DMS 273 (cell line): ENCODE measurements at regions not wholly inside any gene's neighbourhood (a gene's known extent, or its start where the extent isn't known, plus 50 kb on each side); places are given as distances from the start of the nearest gene placed in this dataset.
A peak's percentile ranks its signal among the peaks of the same experiment; 100 is the strongest.
"Not testable (repeated sequence)": the region's sequence is repeated elsewhere in the genome, so short reads cannot be mapped to it uniquely, and the experiment has no call there.

Experiments
- DNase-seq: peaks from one replicate; lab custom pipeline; 2025; ENCODE audit not compliant: unreplicated experiment; lab: John Stamatoyannopoulos, UW

DNA sequence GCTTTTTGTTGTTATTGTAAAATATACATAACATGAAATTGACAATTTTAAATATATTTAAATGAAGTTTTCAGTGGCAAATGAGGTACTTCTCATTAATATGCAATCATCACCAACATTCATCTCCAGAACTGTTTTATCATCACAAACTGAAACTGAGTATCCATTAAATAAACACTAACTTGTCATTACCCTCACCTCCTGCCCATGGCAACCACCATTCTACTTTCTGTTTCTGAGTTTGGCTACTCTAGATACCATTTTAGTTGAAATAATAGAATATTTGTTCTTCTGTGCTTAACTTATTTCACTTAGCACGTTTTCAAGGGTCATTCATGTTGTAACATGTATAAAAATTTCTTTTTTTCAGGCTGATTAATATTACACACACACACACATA lies 834.3 kb downstream of the PLOD2 start:
- no peak for DNase-seq

DNA sequence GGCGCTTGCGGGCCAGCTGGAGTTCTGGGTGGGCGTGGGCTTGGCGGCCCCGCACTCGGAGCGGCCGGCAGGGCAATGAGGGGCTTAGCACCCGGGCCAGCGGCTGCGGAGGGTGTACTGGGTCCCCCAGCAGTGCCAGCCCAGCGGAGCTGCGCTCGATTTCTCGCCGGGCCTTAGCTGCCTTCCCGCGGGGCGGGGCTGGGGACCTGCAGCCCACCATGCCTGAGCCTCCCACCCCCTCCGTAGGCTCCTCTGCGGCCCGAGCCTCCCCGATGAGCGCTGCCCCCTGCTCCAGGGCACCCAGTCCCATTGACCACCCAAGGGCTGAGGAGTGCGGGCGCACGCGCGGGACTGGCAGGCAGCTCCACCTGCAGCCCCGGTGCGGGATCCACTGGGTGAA lies 827.6 kb downstream of the PLOD2 start:
- DNase-seq = not testable (repeated sequence)

DNA sequence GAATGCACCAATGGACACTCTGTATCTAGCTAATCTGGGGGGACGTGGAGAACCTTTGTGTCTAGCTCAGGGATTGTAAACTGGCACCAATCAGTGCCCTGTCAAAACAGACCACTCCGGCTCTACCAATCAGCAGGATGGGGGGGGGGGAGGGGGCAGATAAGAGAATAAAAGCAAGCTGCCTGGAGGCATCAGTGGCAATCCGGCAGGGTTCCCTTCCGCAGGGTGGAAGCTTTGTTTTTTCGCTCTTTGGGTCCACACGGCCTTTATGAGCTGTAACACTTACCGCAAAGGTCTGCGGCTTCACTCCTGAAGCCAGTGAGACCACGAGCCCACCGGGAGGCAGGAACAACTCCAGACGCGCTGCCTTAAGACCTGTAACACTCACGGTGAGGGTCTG lies 827.1 kb downstream of the PLOD2 start:
- no peak for DNase-seq

DNA sequence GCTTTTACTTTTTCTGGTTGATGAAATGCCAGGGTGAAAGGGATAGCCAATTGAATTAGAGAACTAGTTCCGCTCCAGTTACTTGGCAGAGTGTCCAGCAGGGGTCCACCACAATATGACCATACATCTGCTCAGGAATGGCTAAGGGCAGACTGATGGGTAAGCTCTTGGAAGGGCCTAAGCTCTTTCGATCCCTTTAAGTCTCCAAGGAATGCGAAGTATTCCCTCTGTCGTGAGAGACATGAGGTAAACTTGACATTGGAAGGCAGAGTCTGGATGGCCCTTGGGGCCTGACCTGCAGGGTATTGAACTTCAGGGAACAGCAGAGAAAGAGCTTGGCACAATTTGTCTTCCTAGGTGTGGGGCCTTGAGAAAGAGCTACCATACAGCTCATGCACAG lies 805.8 kb downstream of the PLOD2 start:
- DNase-seq = no peak

DNA sequence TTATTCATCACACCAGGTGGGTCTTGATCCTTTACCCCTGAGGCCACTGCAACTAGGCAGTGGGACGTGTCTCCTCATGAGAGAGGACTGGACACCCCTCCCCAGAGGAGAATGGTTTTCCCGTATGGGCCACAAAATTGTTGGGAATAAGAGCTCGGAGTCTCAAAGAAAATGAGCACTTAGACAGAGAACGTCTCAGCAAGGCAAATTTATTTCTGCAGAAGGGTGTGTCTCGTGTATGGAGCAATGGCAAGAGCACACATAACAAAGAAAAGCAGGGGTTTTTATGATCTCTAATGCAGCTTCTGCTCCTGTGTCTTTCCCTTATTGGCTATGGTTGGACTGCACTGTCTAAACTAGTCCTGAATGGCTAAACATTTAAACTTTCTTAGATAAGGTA lies 803.5 kb downstream of the PLOD2 start:
- peak; percentile 24 for DNase-seq

DNA sequence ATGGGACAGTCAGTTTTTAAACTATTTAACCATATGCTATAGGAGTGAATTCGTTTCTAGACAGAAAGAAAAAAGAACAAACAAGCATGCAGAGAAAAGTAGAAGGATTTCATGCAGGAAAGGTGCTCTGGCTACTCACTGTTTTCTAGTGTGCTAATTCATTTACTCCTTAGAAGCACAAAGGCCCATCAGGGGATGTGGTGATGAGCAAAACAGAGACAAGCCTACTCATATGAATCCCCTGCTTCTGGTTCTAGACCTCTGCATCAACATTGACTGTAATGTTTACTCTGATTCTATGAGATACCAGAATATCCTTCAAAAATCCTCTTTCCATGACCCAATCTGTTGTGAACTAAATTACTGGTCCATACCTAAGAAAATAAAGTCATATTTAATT lies 801.9 kb downstream of the PLOD2 start:
- no peak for DNase-seq

DNA sequence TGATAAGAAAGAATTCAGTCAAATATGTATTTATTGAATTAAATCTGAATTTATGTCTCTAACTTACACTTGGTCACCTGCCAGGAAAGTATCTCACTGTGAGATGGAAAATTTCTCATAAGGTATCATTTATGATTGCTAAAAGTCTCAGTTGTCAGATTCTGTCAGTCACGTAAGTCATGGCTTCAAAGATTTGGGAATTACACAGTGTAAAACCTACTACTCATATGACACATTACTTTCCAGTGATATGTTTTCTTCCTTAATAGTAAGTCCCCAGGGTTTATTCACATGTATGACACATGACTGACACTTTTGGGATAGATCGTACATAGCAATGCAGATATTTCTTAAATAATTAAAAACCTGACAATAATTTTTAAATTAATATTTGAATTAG lies 792.2 kb downstream of the PLOD2 start:
- no peak for DNase-seq

DNA sequence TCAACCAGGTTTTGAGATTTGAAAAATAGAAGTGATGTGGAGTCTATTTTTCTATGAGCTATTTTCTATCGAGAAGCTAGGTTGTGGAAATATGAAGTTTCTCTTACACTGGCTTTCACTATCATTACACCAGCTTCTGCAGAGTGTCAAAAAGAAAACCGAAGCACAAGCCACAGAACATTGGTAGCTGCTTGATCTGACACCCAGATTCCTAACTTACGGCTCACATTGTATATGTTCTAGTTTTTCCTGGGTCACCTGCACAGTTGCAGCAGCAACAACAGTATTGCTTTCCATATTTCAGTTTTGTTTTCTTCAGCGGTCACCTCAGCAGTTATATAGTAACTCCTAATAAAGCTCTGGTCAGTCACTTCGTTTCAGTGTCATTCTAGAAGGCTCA lies 790.1 kb downstream of the PLOD2 start:
- DNase-seq = no peak

DNA sequence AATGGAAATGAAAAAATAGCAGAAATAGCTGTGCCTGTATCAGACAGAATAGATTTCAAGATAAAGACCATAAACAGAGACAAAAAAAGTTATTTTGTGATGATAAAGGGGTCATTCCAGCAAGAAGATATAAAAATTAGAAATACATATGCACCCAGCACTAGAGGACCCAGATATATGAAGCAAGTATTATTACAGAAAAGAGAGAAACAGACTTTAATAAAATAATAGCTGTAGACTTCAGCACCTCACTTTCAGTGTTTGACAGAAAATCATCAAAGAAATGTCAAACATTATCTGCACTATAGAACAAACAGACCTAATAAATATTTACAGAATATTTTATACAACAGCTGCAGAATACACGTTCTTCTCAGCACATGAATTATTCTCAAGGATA lies 783.7 kb downstream of the PLOD2 start:
- no peak for DNase-seq

DNA sequence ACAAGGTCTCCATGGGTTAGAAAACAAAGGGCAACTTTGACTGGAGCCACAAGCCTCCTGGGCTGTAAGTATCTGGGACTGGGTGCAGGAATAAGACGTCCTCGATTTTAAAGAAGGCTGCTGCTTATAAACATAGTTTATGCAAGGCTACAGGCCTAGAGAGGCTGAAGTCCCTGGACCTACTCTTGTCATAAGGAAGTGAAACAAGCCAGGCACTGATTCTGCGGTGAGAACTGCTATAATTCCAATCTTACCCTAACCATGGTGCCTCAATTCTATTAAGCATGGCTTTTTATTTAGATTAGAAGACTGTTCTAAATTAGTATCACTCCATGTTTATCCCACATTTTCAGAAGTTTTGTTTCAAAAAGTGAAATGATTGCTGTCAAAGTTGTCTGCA lies 777.6 kb downstream of the PLOD2 start:
- no peak for DNase-seq

DNA sequence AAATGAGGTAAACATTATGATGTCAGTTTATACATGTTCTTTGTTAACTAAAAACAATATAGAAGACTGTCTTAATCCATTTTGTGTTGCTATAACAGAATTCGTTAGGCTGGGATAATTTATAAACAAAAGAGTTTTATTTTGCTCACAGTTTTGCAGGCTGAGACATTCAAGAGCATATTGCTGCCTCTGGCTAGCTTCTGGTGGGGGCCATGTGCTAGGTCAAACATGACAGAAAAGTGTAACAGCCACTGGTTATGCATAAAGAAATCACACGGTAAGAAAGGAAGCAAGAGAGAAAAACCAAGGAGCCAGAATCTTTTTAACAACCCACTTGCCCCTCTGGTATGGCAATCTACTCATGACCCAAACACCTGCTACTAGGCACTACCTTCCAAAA lies 776.7 kb downstream of the PLOD2 start:
- no peak for DNase-seq

DNA sequence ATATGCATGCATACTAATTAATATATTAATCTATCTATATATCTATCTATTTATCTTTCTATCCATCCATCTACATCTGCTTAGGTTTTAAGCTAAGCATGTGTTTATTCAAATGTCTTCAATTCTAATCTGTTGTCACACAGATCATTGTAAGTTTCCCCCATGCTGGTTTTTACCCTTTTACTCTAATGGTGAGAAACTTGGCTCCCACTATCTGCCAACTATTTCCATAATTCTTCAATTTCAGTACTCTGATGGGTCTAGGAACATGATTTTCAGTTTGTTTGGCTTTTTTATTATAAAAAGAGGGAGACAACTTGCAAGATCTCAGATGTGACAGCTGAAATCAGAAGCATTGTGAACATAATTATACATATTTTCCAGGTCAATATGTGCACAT lies 773.8 kb downstream of the PLOD2 start:
- no peak for DNase-seq

DNA sequence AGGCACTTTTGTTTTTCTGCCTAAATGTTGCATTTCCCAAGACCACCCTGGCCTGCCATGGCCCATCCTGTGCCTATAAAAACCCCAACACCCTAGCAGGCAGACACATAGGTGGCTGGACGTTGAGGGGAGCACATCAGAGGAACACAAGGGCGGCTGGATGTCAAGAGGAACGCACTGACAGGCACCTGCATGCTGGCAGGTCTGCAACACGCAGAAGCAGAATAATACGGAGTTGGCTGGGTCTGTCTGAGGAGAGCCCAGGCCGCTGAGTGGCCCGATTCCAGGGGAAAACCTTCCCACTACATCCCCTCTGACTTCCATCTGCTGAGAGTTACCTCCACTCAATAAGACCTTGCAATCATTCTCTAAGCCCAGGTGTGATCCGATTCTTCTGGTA lies 765.6 kb downstream of the PLOD2 start:
- no peak for DNase-seq

DNA sequence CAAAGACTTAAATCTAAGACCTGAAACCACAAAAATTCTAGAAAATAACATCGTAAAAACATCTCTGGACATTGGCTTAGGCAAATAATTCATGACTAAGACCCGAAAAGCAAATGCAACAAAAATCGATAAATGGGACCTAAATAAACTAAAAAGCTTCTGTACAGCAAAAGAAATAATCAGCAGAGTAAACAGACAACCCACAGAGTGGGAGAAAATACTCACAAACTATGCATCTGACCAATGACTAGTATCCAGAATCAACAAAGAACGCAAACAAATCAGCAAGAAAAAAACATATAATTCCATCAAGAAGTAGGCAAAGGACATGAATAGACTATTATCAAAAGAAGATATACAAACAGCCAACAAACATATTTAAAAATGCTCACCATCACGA lies 749.4 kb downstream of the PLOD2 start:
- no peak for DNase-seq

DNA sequence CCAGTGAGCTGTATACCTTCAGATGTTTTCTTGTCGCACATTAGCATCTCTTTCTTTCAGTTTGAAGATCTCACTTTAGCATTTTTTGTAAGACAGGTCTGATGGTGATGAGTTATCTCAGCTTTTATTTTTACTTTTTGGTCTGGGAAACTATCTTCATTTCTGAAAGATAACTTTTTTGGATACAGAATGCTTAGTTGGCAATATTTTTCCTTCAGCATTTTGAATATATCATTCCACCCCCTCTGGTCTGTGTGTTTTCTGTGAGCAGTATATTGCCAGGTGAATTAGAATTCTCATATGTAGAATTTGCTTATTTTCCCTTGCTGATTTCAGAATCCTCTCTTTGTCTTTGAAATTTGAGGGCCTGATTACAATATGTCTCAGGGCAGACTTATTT lies 743.3 kb downstream of the PLOD2 start:
- no peak for DNase-seq

DNA sequence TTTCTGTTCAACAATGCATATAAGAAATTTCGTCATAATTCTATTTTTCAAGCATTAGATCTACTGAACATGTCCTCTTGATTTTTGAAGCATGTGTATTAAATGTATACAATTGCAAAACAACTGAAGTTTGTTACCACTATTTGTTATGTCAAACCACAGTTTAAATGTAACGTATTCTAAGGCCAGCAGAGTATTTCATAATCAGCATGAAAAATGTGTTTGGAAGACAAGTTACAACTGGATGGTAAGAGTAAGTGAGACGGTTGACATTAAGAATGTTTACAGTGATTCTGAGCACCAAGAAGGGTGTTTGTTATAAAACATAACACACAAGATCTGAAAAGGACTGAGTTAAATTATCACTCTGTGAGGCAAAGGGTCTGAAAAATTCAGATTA lies 738.4 kb downstream of the PLOD2 start:
- no peak for DNase-seq

DNA sequence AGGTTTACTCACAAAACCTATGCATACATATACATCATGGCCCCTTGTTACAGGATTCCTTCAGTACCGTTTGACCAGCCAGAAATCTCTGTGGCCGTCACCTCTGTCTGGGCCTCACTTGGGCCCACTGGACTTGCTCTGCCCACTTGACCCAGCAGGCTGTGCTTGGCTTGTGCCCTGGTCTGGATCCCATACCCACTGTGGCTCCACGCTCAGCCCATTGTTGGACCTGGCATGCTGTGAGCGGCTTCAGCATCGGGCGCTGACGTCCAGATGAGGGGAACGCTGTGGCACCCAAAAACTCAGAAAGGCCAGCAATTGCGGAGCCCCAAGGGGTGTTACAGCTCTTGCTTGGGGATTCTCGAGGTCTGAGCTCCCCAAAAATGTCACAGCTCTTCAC lies 733.6 kb downstream of the PLOD2 start:
- no peak for DNase-seq

DNA sequence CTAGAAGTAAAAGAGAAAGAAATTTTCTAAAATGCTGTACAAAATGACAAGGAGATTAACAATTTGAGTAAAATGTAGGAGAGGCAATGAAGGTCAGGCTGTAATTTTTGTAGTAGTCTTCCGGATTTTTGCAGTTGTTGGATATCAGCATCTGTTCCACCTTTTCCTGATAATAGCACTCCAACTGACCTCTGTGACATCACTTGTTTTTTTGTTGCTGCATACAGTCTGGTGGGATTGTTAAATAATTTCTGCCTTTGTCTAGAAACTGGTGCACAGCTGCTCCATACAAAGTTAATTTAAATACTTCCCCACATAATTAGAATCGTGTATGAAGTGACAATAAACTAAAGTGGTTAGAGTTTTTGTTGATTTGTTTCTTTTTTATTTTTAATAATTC lies 731.4 kb downstream of the PLOD2 start:
- peak; percentile 65 for DNase-seq

DNA sequence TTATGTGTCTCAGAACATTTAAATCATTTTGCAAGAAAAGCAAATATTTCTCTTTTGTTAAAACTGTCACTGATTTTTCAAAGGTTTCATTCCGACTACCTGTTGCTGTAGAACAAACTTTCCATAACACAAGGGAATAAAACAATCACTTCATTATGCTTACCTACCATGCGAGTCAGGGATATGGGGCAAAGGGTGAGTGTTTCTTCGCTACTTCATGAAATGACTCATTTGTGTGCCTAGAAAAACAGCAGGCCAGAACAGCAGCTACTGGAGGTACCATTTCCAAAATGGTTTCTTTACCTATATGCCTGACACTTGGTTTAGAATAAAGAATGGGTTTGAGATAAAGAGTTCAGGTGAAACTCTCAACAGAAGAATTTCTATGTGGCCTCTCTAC lies 712.5 kb downstream of the PLOD2 start:
- no peak for DNase-seq

DNA sequence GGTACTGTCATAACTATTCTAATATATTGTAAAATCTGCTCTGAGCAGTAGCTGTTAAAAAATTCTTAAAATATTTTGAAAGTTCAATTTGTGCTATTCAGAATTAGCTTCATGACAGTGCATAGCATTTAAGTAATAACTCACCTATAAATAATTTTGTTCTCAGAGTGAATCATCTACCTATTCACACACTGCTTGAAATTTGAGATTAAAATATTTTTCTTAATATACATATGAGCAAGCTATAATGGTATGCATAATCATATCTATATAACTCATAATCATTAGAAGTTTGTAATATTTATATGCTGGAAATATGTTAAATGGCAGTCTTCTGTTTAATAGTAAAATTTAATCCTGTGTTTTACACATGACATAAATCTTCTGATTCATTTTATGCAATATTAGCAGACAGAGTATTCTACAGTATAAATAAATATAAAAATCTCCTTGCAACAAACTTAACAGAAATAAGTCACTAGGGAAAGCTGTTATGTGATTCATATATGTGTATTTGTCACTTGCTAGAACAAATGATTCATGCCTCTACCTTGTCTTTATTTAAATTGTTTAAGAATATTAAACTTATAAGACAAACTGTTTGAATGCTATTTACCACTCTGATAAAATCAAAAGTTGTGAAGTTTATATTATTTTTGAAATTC lies 710.8 kb downstream of the PLOD2 start:
- no peak for DNase-seq

DNA sequence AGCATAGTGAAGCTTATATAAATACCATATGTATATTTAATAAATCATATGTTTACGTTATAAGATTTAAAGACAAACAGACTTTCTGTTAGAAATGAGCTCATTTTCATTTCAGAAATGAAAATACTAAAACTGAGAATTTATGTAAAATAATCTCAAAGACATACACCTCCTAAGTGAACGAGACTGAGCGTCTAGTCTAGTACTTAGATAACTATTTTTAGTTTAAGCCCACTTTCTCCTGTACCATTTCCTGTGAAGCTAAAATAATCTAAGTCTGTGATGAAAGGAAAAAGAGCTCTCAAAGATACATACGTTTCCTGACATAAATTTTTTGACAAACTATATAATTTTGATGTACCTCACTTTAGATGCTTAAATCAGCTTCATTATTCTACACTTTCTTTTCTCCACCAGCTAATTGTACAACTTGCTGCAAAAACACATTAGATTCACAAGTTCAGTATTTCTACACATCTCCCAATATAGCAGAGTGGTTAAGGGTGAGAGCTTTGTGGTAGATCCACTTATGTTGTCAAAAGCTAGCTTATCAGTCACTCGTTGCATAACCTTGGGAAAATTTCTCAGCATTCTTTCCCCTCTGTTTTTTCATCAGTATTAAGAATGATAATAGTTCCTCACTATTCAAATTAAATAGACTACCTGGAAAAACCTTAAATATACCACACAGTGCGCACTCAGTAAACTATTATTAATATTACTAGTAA lies 703.0 kb downstream of the PLOD2 start:
- no peak for DNase-seq

DNA sequence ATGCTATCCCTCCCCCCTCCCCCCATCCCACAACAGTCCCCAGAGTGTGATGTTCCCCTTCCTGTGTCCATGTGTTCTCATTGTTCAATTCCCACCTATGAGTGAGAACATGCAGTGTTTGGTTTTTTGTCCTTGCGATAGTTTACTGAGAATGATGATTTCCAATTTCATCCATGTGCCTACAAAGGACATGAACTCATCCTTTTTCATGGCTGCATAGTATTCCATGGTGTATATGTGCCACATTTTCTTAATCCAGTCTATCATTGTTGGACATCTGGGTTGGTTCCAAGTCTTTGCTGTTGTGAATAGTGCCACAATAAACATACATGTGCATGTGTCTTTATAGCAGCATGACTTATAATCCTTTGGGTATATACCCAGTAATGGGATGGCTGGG lies 701.3 kb downstream of the PLOD2 start:
- not testable (repeated sequence) for DNase-seq

DNA sequence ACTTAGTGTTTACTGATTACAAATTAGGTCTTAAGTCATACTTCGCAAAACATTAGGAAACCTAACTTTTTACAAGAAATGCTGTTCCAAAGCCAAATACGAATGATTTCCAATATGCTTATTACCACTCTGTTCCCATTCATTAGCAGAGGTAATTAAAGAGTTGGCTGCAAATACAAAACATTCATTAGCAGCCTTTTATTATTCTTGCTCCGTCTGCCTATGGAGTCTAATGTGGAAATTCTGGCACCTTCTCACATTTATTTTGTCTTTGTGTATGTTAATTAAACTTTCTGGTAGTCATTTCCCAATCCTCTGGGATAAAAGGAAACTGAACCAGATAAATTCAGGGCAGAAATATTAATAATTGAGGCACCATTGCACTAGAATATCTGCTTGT lies 689.0 kb downstream of the PLOD2 start:
- no peak for DNase-seq
